SU-DHL-6 (cell line): ENCODE measurements at regions not wholly inside any gene's neighbourhood (a gene's known extent, or its start where the extent isn't known, plus 50 kb on each side); places are given as distances from the start of the nearest gene placed in this dataset.

ENCODE experiments used
- CTCF ChIP-seq: fragments of 200-600 bp; sonication (generic); IDR thresholded peaks from one replicate; pipeline ENCODE4 v1.5.1; 2017; ENCODE audit warnings: antibody characterized with exemption, mild to moderate bottlenecking, low read length, moderate library complexity; ENCODE audit not compliant: insufficient read depth, poor library complexity, severe bottlenecking
- EZH2phosphoT487 ChIP-seq: fragments of 200-600 bp; sonication (generic), shearing (Covaris generic); conservative IDR thresholded peaks from 2 replicates; pipeline ENCODE4 v1.6.1; 2018; ENCODE audit warnings: mild to moderate bottlenecking, antibody characterized with exemption, low read length, moderate library complexity, mixed read lengths

GRCh38 chr20:11271319-11271718 lies 597.5 kb upstream of the JAG1 start:
- TF ChIP-seq CTCF (no peak), EZH2phosphoT487 (no peak)
